RKO (cell line): ENCODE measurements at regions not wholly inside any gene's neighbourhood (a gene's known extent, or its start where the extent isn't known, plus 50 kb on each side); places are given as distances from the start of the nearest gene placed in this dataset.

ENCODE experiments used
- DNase-seq: peaks from one replicate; pipeline ENCODE4 v3.0.0-alpha.2; 2016; ENCODE audit warnings: low spot score

- DNase-seq, result no peak
These were observed 206.4 kb downstream of the BCL11B start for GRCh38 chr14:99065551-99065950.

GRCh38 chr14:99066378-99066777 lies 205.6 kb downstream of the BCL11B start:
- no peak for DNase-seq

GRCh38 chr14:99067141-99067920 lies 204.7 kb downstream of the BCL11B start:
- no peak for DNase-seq

DNA sequence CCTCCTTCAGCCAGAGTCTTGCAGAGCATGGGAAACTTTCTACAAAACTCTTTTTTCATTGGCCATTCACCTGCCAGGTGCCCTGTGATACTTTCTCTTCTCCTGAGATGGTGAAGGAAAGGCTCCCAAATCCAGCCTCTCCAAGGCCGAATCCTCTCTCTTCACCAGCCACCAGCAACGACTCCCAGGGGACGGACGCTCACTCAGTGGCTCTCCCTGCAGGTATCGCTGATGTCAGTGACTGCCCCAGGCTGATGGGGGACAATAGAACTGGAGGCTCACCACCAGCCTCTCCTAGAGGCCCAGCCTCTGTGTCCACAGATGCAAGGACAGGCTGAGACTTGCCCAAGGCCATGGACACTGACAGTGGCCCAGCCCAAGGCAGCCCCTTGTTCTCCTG lies 204.1 kb downstream of the BCL11B start:
- DNase-seq, result no peak

GRCh38 chr14:99069946-99070345 lies 202.1 kb downstream of the BCL11B start:
- no peak for DNase-seq

GRCh38 chr14:99072433-99072832 lies 199.6 kb downstream of the BCL11B start:
- no peak for DNase-seq

- DNase-seq, result no peak
These were observed 199.0 kb downstream of the BCL11B start for GRCh38 chr14:99072956-99073355.

DNA sequence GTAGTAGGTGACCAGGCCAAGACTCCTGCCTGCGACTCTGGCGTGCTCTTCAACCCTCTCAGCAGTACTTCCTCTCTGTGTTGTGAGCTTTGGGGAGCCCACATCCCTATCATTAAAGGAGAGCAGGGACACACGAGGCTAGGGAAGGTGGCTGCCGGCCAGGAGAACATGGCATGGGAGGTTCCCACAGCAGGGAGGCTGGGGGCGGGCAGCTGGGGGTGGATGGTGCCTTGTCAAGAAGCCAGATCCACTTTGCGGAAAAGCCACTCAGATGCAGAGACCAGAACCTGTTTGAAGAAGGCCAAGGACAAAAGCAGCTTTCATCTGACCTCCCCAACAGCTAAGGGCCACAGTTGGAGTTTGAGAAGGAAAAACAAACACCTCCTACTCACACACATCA lies 198.6 kb downstream of the BCL11B start:
- DNase-seq, result no peak

DNA sequence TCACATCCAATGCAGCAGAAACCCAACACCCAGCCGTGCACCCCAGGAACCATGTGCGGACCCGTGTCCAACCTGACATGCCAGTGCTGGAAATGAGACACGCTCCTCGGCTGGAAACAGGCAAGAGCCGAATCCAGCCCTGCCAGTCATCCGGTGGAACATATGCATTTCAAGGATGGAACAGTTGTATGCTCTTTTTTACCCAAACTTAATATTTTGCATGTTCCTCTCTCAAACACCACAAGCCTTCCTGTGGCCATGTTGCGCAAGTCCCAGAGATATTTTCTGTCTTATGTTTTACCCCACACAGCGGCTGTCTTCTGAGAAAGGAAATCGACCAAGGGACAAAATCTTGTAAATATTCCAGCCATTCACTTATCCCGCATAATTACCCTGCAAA lies 196.9 kb downstream of the BCL11B start:
- no peak for DNase-seq

GRCh38 chr14:99075771-99076375 lies 196.1 kb downstream of the BCL11B start:
- DNase-seq, result no peak

GRCh38 chr14:99077076-99077843 lies 194.7 kb downstream of the BCL11B start:
- no peak for DNase-seq

GRCh38 chr14:99077844-99078236 lies 194.2 kb downstream of the BCL11B start:
- DNase-seq, result no peak

GRCh38 chr14:99078426-99078825 lies 193.6 kb downstream of the BCL11B start:
- no peak for DNase-seq

DNA sequence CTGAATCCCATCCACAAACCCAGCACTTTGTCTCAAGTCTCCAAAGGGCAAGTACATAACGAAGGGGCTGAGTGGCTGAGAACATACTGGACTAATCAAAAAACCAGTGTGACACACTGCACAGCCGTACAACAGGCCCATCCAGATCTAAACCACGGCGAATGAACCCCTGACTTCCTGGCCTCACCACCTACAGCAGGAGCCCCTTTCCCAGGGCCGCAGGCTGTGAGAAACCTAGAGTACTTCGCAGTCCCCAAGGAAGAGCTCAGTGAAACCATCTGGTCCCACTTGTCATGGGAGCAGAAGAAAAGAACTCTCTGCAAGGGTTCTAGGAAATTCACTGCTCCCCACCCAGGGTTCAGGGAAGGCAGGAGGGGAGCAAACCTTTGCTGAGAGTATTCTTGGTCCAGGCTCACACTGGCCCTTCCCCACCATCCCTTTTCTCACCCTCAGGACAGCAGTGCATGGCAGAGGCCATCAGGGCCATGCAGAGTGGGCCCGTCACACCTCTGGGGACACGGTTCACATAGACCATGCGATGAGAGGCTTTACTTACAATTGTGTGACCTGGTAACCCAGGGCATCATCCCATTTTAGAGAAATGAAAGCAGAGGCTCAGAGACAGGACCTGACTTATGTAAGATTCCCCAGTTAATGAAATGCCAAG lies 192.8 kb downstream of the BCL11B start:
- DNase-seq, result no peak

- DNase-seq, result no peak
These were observed 191.7 kb downstream of the BCL11B start for GRCh38 chr14:99080306-99080705.

DNA sequence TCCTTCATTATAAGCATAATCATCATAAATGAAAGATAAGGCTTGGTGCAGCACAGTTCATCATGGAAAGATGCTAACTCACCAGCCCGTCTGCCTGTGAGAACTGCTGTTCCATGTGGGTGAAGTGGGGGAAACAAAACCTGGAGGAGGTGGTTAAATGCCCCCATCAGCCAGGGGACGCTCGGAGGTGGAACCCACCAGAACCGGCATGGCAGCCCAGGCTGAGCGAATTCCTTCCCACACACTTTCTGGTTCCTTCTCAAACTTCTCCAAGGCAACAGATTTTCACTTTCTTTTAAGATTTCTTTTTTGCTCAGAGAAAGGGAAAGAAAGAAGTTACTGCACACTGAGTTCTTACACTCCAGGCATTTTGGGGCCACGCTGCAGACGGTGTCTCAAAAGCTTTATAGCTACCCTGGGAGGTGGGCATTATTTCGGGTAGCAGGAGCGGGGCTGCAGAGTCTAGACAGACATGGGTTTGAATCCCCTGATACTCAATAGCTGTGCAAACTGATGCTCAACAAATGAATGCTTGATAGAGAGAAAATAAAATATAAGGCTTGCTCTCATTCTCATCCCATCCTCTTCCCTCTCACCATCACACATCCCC lies 190.7 kb downstream of the BCL11B start:
- DNase-seq, result no peak

DNA sequence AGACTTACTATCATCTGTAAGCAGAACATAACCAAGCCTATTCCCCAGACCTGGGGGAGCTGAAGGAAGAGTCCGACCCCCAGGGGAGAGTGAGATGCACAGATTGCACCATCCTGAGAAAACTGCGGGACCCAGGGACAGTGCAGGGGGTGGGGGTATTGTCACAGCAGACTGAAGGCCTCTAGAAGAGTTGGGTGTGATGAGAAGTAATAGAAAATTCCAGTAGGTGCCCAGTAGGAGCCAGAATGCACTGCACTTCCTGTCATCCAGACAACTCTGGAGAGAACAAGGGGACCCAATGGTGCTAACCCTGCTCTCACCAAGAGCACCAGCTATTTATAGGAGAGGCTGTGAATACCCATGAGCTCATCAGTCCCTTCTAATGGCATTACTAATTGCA lies 190.1 kb downstream of the BCL11B start:
- DNase-seq, result no peak

- DNase-seq, result no peak
These were observed 178.2 kb downstream of the BCL11B start for GRCh38 chr14:99093532-99094517.

GRCh38 chr14:99094901-99095300 lies 177.1 kb downstream of the BCL11B start:
- no peak for DNase-seq

GRCh38 chr14:99095369-99095768 lies 176.6 kb downstream of the BCL11B start:
- no peak for DNase-seq

- DNase-seq, result no peak
These were observed 173.8 kb downstream of the BCL11B start for GRCh38 chr14:99098199-99098598.
